Activated naive CD4-positive, alpha-beta T cell treated with anti-CD3 and anti-CD28 coated beads, Interleukin-2, amount 10 ng/mL, durations not matched to agents 7 days and 5 days (primary cell): ENCODE measurements at regions not wholly inside any gene's neighbourhood (a gene's known extent, or its start where the extent isn't known, plus 50 kb on each side); places are given as distances from the start of the nearest gene placed in this dataset.

Source experiments
- CTCF ChIA-PET: fragments of 350-600 bp; sonication (Branson Sonifier 250); formaldehyde crosslinking; loops from one replicate; lab custom pipeline; 2021; ENCODE audit warnings: antibody characterized with exemption; lab: Charles Lee
- DNase-seq: peaks from one replicate; pipeline ENCODE4 v3.0.0-alpha.2; 2020
- H3K27ac Mint-ChIP-seq: one replicate; pipeline ENCODE4 v1.8.0; 2021; ENCODE audit warnings: mild to moderate bottlenecking, moderate library complexity, mixed read lengths
- H3K27me3 Mint-ChIP-seq: one replicate; pipeline ENCODE4 v1.8.0; 2021; ENCODE audit warnings: mild to moderate bottlenecking, mixed read lengths
- H3K36me3 Mint-ChIP-seq: one replicate; pipeline ENCODE4 v1.8.0; 2021; ENCODE audit warnings: mixed read lengths
- H3K4me1 Mint-ChIP-seq: one replicate; pipeline ENCODE4 v1.8.0; 2021; ENCODE audit warnings: mixed read lengths
- H3K4me3 Mint-ChIP-seq: one replicate; pipeline ENCODE4 v1.8.0; 2021; ENCODE audit warnings: mild to moderate bottlenecking, moderate library complexity, mixed read lengths
- H3K9me3 Mint-ChIP-seq: one replicate; pipeline ENCODE4 v1.8.0; 2021; ENCODE audit warnings: mixed read lengths

GRCh38 chr5:104643320-104643719 is 1080.7 kb upstream of the NUDT12 start:
- no peaks in the 10 kb centered on the region for H3K27me3 Mint-ChIP-seq
- H3K9me3 Mint-ChIP-seq, result peaks cover 3% of the 10 kb centered on the region
- DNase-seq, result no peak
- no peaks in the 10 kb centered on the region for H3K4me1 Mint-ChIP-seq
- no peak overlapping the region for H3K4me3 Mint-ChIP-seq
- no peak overlapping the region for H3K27ac Mint-ChIP-seq
- no peaks in the 10 kb centered on the region for H3K36me3 Mint-ChIP-seq
- CTCF ChIA-PET, result no interaction called here

- Mint-ChIP-seq H3K27ac (no peak overlapping the region), H3K4me1 (no peaks in the 10 kb centered on the region), H3K4me3 (no peak overlapping the region), H3K9me3 (peaks cover 3% of the 10 kb centered on the region), H3K27me3 (no peaks in the 10 kb centered on the region), H3K36me3 (no peaks in the 10 kb centered on the region)
- CTCF ChIA-PET, result no interaction called here
- no peak for DNase-seq
These were observed 1072.6 kb upstream of the NUDT12 start for GRCh38 chr5:104635227-104635626.

GRCh38 chr5:104628911-104629310 is 1066.3 kb upstream of the NUDT12 start:
- CTCF ChIA-PET, result no interaction called here
- H3K4me3 Mint-ChIP-seq, result no peak overlapping the region
- H3K27me3 Mint-ChIP-seq, result no peaks in the 10 kb centered on the region
- H3K36me3 Mint-ChIP-seq, result no peaks in the 10 kb centered on the region
- H3K27ac Mint-ChIP-seq, result no peak overlapping the region
- H3K9me3 Mint-ChIP-seq, result peaks cover 5% of the 10 kb centered on the region
- H3K4me1 Mint-ChIP-seq, result no peaks in the 10 kb centered on the region
- DNase-seq, result no peak

GRCh38 chr5:104626122-104626521 is 1063.5 kb upstream of the NUDT12 start:
- DNase-seq, result no peak
- H3K27ac Mint-ChIP-seq, result no peak overlapping the region
- peaks cover 5% of the 10 kb centered on the region for H3K9me3 Mint-ChIP-seq
- H3K4me1 Mint-ChIP-seq, result no peaks in the 10 kb centered on the region
- H3K36me3 Mint-ChIP-seq, result no peaks in the 10 kb centered on the region
- CTCF ChIA-PET, result no interaction called here
- H3K4me3 Mint-ChIP-seq, result no peak overlapping the region
- no peaks in the 10 kb centered on the region for H3K27me3 Mint-ChIP-seq

GRCh38 chr5:104612005-104612404 is 1049.4 kb upstream of the NUDT12 start:
- H3K36me3 Mint-ChIP-seq, result no peaks in the 10 kb centered on the region
- H3K27ac Mint-ChIP-seq, result no peak overlapping the region
- H3K27me3 Mint-ChIP-seq, result no peaks in the 10 kb centered on the region
- no peak for DNase-seq
- H3K9me3 Mint-ChIP-seq, result peaks cover 6% of the 10 kb centered on the region
- CTCF ChIA-PET, result no interaction called here
- H3K4me1 Mint-ChIP-seq, result no peaks in the 10 kb centered on the region
- no peak overlapping the region for H3K4me3 Mint-ChIP-seq

- no peak for DNase-seq
- no peaks in the 10 kb centered on the region for H3K27me3 Mint-ChIP-seq
- H3K4me1 Mint-ChIP-seq, result no peaks in the 10 kb centered on the region
- no peak overlapping the region for H3K4me3 Mint-ChIP-seq
- no peaks in the 10 kb centered on the region for H3K36me3 Mint-ChIP-seq
- H3K9me3 Mint-ChIP-seq, result peaks cover 6% of the 10 kb centered on the region
- H3K27ac Mint-ChIP-seq, result no peak overlapping the region
- CTCF ChIA-PET, result no interaction called here
These were observed 1048.7 kb upstream of the NUDT12 start for GRCh38 chr5:104611135-104611767.

- H3K4me1 Mint-ChIP-seq, result no peaks in the 10 kb centered on the region
- H3K27ac Mint-ChIP-seq, result no peak overlapping the region
- CTCF ChIA-PET, result no interaction called here
- H3K27me3 Mint-ChIP-seq, result no peaks in the 10 kb centered on the region
- H3K4me3 Mint-ChIP-seq, result no peak overlapping the region
- no peak for DNase-seq
- peaks cover 15% of the 10 kb centered on the region for H3K9me3 Mint-ChIP-seq
- no peaks in the 10 kb centered on the region for H3K36me3 Mint-ChIP-seq
These were observed 1043.8 kb upstream of the NUDT12 start for GRCh38 chr5:104606258-104606829.

- Mint-ChIP-seq H3K4me3 (no peak overlapping the region), H3K4me1 (no peaks in the 10 kb centered on the region), H3K9me3 (peaks cover 15% of the 10 kb centered on the region), H3K27ac (no peak overlapping the region), H3K36me3 (no peaks in the 10 kb centered on the region), H3K27me3 (no peaks in the 10 kb centered on the region)
- DNase-seq, result no peak
- CTCF ChIA-PET, result no interaction called here
These were observed 1037.1 kb upstream of the NUDT12 start for GRCh38 chr5:104599726-104600125.

- Mint-ChIP-seq H3K27ac (no peak overlapping the region), H3K4me1 (no peaks in the 10 kb centered on the region), H3K4me3 (no peak overlapping the region), H3K27me3 (no peaks in the 10 kb centered on the region), H3K36me3 (no peaks in the 10 kb centered on the region), H3K9me3 (peaks cover 11% of the 10 kb centered on the region)
- DNase-seq, result no peak
- CTCF ChIA-PET, result no interaction called here
These were observed 1035.7 kb upstream of the NUDT12 start for GRCh38 chr5:104598285-104598684.

GRCh38 chr5:104594850-104595249 is 1032.3 kb upstream of the NUDT12 start:
- H3K36me3 Mint-ChIP-seq, result no peaks in the 10 kb centered on the region
- H3K27ac Mint-ChIP-seq, result no peak overlapping the region
- no peak for DNase-seq
- CTCF ChIA-PET, result no interaction called here
- H3K4me3 Mint-ChIP-seq, result no peak overlapping the region
- H3K27me3 Mint-ChIP-seq, result no peaks in the 10 kb centered on the region
- no peaks in the 10 kb centered on the region for H3K4me1 Mint-ChIP-seq
- peaks cover 22% of the 10 kb centered on the region for H3K9me3 Mint-ChIP-seq

GRCh38 chr5:104576677-104577076 is 1014.1 kb upstream of the NUDT12 start:
- DNase-seq, result no peak
- H3K36me3 Mint-ChIP-seq, result no peaks in the 10 kb centered on the region
- H3K9me3 Mint-ChIP-seq, result no peaks in the 10 kb centered on the region
- CTCF ChIA-PET, result no interaction called here
- no peak overlapping the region for H3K27ac Mint-ChIP-seq
- H3K27me3 Mint-ChIP-seq, result no peaks in the 10 kb centered on the region
- no peak overlapping the region for H3K4me3 Mint-ChIP-seq
- H3K4me1 Mint-ChIP-seq, result no peaks in the 10 kb centered on the region

- no peak for DNase-seq
- H3K9me3 Mint-ChIP-seq, result peaks cover 2% of the 10 kb centered on the region
- CTCF ChIA-PET, result no interaction called here
- no peak overlapping the region for H3K27ac Mint-ChIP-seq
- no peak overlapping the region for H3K4me3 Mint-ChIP-seq
- H3K36me3 Mint-ChIP-seq, result no peaks in the 10 kb centered on the region
- no peaks in the 10 kb centered on the region for H3K27me3 Mint-ChIP-seq
- H3K4me1 Mint-ChIP-seq, result no peaks in the 10 kb centered on the region
These were observed 1011.5 kb upstream of the NUDT12 start for GRCh38 chr5:104573949-104574709.

- peaks cover 9% of the 10 kb centered on the region for H3K9me3 Mint-ChIP-seq
- no peaks in the 10 kb centered on the region for H3K4me1 Mint-ChIP-seq
- no peaks in the 10 kb centered on the region for H3K36me3 Mint-ChIP-seq
- CTCF ChIA-PET, result no interaction called here
- H3K27me3 Mint-ChIP-seq, result no peaks in the 10 kb centered on the region
- DNase-seq, result no peak
- H3K27ac Mint-ChIP-seq, result no peak overlapping the region
- no peak overlapping the region for H3K4me3 Mint-ChIP-seq
These were observed 1007.0 kb upstream of the NUDT12 start for GRCh38 chr5:104569621-104570020.

GRCh38 chr5:104564530-104564929 is 1001.9 kb upstream of the NUDT12 start:
- H3K36me3 Mint-ChIP-seq, result no peaks in the 10 kb centered on the region
- no peaks in the 10 kb centered on the region for H3K4me1 Mint-ChIP-seq
- no peak for DNase-seq
- H3K27me3 Mint-ChIP-seq, result no peaks in the 10 kb centered on the region
- CTCF ChIA-PET, result no interaction called here
- peaks cover 17% of the 10 kb centered on the region for H3K9me3 Mint-ChIP-seq
- no peak overlapping the region for H3K4me3 Mint-ChIP-seq
- H3K27ac Mint-ChIP-seq, result no peak overlapping the region

- H3K27ac Mint-ChIP-seq, result no peak overlapping the region
- H3K4me1 Mint-ChIP-seq, result no peaks in the 10 kb centered on the region
- DNase-seq, result no peak
- H3K36me3 Mint-ChIP-seq, result no peaks in the 10 kb centered on the region
- CTCF ChIA-PET, result no interaction called here
- H3K4me3 Mint-ChIP-seq, result no peak overlapping the region
- no peaks in the 10 kb centered on the region for H3K27me3 Mint-ChIP-seq
- peaks cover 12% of the 10 kb centered on the region for H3K9me3 Mint-ChIP-seq
These were observed 994.4 kb upstream of the NUDT12 start for GRCh38 chr5:104556957-104557356.
